HG03159 (cell line): ENCODE measurements at regions not wholly inside any gene's neighbourhood (a gene's known extent, or its start where the extent isn't known, plus 50 kb on each side); places are given as distances from the start of the nearest gene placed in this dataset.
A peak's percentile ranks its signal among the peaks of the same experiment; 100 is the strongest.

Experiments
- ATAC-seq: cut with Tn5 transposase; IDR thresholded peaks from one replicate; pipeline ENCODE4 v1.9.1; 2021; ENCODE audit warnings: mild to moderate bottlenecking, moderate library complexity; ENCODE audit not compliant: unreplicated experiment

- ATAC-seq, result no peak
These were observed 174.2 kb downstream of the KCNRG start for GRCh38 chr13:50189450-50189849.

- no peak for ATAC-seq
These were observed 175.8 kb downstream of the KCNRG start for GRCh38 chr13:50191004-50191403.

- ATAC-seq, result no peak
These were observed 177.1 kb downstream of the KCNRG start for GRCh38 chr13:50192272-50192813.

GRCh38 chr13:50195045-50195444 is 179.8 kb downstream of the KCNRG start:
- ATAC-seq, result no peak

- ATAC-seq, result no peak
These were observed 180.9 kb downstream of the KCNRG start for GRCh38 chr13:50196118-50196517.

- no peak for ATAC-seq
These were observed 182.5 kb downstream of the KCNRG start for GRCh38 chr13:50197705-50198104.

GRCh38 chr13:50198508-50198907 is 183.3 kb downstream of the KCNRG start:
- no peak for ATAC-seq

GRCh38 chr13:50200569-50200968 is 185.3 kb downstream of the KCNRG start:
- no peak for ATAC-seq

- ATAC-seq, result no peak
These were observed 185.7 kb downstream of the KCNRG start for GRCh38 chr13:50200988-50201387.

- no peak for ATAC-seq
These were observed 187.2 kb downstream of the KCNRG start for GRCh38 chr13:50202485-50202884.

GRCh38 chr13:50203256-50203941 is 188.2 kb downstream of the KCNRG start:
- no peak for ATAC-seq

- no peak for ATAC-seq
These were observed 190.3 kb downstream of the KCNRG start for GRCh38 chr13:50205581-50205980.

GRCh38 chr13:50208826-50209335 is 193.6 kb downstream of the KCNRG start:
- ATAC-seq, result no peak

GRCh38 chr13:50209631-50210030 is 194.4 kb downstream of the KCNRG start:
- no peak for ATAC-seq

GRCh38 chr13:50213526-50213925 is 198.3 kb downstream of the KCNRG start:
- no peak for ATAC-seq

GRCh38 chr13:50214514-50214913 is 199.3 kb downstream of the KCNRG start:
- ATAC-seq, result no peak

- no peak for ATAC-seq
These were observed 200.2 kb downstream of the KCNRG start for GRCh38 chr13:50215399-50215798.

- ATAC-seq, result no peak
These were observed 204.5 kb downstream of the KCNRG start for GRCh38 chr13:50219743-50220142.

GRCh38 chr13:50220938-50221337 is 205.7 kb downstream of the KCNRG start:
- ATAC-seq, result no peak

- ATAC-seq, result no peak
These were observed 207.5 kb downstream of the KCNRG start for GRCh38 chr13:50222569-50223332.

GRCh38 chr13:50224534-50224933 is 209.3 kb downstream of the KCNRG start:
- ATAC-seq, result peak; percentile 60
